Breast epithelium (tissue), 4 donors: ENCODE measurements at regions not wholly inside any gene's neighbourhood (a gene's known extent, or its start where the extent isn't known, plus 50 kb on each side); places are given as distances from the start of the nearest gene placed in this dataset.

Experiments used
- DNase-seq, 2 donors: peaks; one replicate each; pipeline ENCODE4 v3.0.0-alpha.2; 2019; ENCODE audit warnings: low spot score in 2 of 2
- H3K27ac ChIP-seq, 2 donors: fragments of 200-600 bp; sonication (generic) in 1 of 2; one replicate each; pipeline ENCODE4 v1.5.1; 2016 to 2019; ENCODE audit warnings: mild to moderate bottlenecking in 1 of 2
- H3K27me3 ChIP-seq, 2 donors: fragments of 200-600 bp; sonication (generic) in 1 of 2; one replicate each; pipeline versions ENCODE4 v1.5.1 to v1.6.0; 2017 to 2019; ENCODE audit warnings: control low read depth in 1 of 2, mild to moderate bottlenecking in 1 of 2
- H3K36me3 ChIP-seq: fragments of 200-600 bp; one replicate; pipeline ENCODE4 v1.5.1; 2019
- H3K4me1 ChIP-seq, 2 donors: fragments of 200-600 bp; sonication (generic); one replicate each; pipeline ENCODE4 v1.5.1; 2016 to 2019; ENCODE audit warnings: control low read depth in 1 of 2
- H3K4me3 ChIP-seq, 3 donors: fragments of 200-600 bp; sonication (generic); 1 replicate in 2 of 3; 2 replicates in 1 of 3; pipeline ENCODE4 v1.5.1; 2016 to 2019; ENCODE audit warnings: mild to moderate bottlenecking in 3 of 3, moderate library complexity in 2 of 3
- H3K9me3 ChIP-seq, 2 donors: fragments of 200-600 bp; sonication (generic) in 1 of 2; one replicate each; pipeline ENCODE4 v1.5.1; 2016 to 2019; ENCODE audit warnings: control low read depth in 1 of 2
- CTCF ChIP-seq, 3 donors: fragments of 450-650 bp; IDR thresholded peaks; one replicate each; pipeline ENCODE4 v1.5.1; 2016 to 2017; ENCODE audit warnings: antibody characterized with exemption in 3 of 3, mild to moderate bottlenecking in 3 of 3, moderate library complexity in 3 of 3
- POLR2A ChIP-seq: fragments of 450-650 bp; IDR thresholded peaks from one replicate; pipeline ENCODE4 v1.6.1; 2016; ENCODE audit warnings: antibody characterized with exemption, mild to moderate bottlenecking, moderate library complexity
- POLR2AphosphoS5 ChIP-seq, 3 donors: sonication (generic); formaldehyde crosslinking; IDR thresholded peaks; one replicate each; pipeline ENCODE4 v1.6.1; 2017; ENCODE audit warnings: antibody characterized with exemption in 3 of 3
- intact Hi-C: fragments of 100-400 bp; cut with DNase I; formaldehyde crosslinking; loops from one replicate; pipeline ENCODE4 v1.15.1; 2023; ENCODE audit warnings: low total_unique reads

GRCh38 chr11:134611537-134611936 lies 199.5 kb upstream of the B3GAT1 start:
- Histone ChIP-seq H3K4me3 (no peak overlapping the region), H3K27ac (no peak overlapping the region), H3K9me3 (no peaks in the 10 kb centered on the region), H3K4me1 (no peaks in the 10 kb centered on the region), H3K36me3 (no peaks in the 10 kb centered on the region), H3K27me3 (peaks cover 0 to 14% of the 10 kb centered on the region in 2 donors)
- no peak for TF ChIP-seq CTCF (IDR thresholded peaks at IDR 0.05)
- no peak for TF ChIP-seq POLR2AphosphoS5 (IDR thresholded peaks at IDR 0.05)
- no peak for TF ChIP-seq POLR2A
- DNase-seq = no peak
- intact Hi-C loops = no loop called here

- TF ChIP-seq POLR2A (no peak), POLR2AphosphoS5 (IDR thresholded peaks at IDR 0.05) (no peak), CTCF (IDR thresholded peaks at IDR 0.05) (no peak)
- no peak for DNase-seq
Measured at GRCh38 chr11:134610116-134610910, 198.3 kb upstream of the B3GAT1 start.

GRCh38 chr11:134609361-134610115 lies 197.5 kb upstream of the B3GAT1 start:
- intact Hi-C loops = loop anchor here (5.0 kb wide), 1 partner anchor 183 kb away; no protein-coding TSS in a partner anchor
- Histone ChIP-seq H3K4me3 (no peak overlapping the region), H3K9me3 (no peaks in the 10 kb centered on the region), H3K27ac (no peak overlapping the region), H3K27me3 (peaks cover 0 to 14% of the 10 kb centered on the region in 2 donors), H3K36me3 (no peaks in the 10 kb centered on the region), H3K4me1 (no peaks in the 10 kb centered on the region)
- no peak for DNase-seq
- TF ChIP-seq POLR2AphosphoS5 (IDR thresholded peaks at IDR 0.05) = no peak
- no peak for TF ChIP-seq CTCF (IDR thresholded peaks at IDR 0.05)
- TF ChIP-seq POLR2A = no peak

More at GRCh38 chr11:134610116-134610910, 198.3 kb upstream of the B3GAT1 start:
- Histone ChIP-seq H3K9me3 (no peaks in the 10 kb centered on the region), H3K27me3 (peaks cover 0 to 14% of the 10 kb centered on the region in 2 donors), H3K4me1 (no peaks in the 10 kb centered on the region), H3K27ac (no peak overlapping the region), H3K36me3 (no peaks in the 10 kb centered on the region), H3K4me3 (no peak overlapping the region)
- intact Hi-C loops = no loop called here

GRCh38 chr11:134607963-134608750 lies 196.1 kb upstream of the B3GAT1 start:
- Histone ChIP-seq H3K4me3 (no peak overlapping the region), H3K27ac (no peak overlapping the region), H3K36me3 (no peaks in the 10 kb centered on the region), H3K9me3 (no peaks in the 10 kb centered on the region), H3K27me3 (peaks cover 0 to 14% of the 10 kb centered on the region in 2 donors), H3K4me1 (no peaks in the 10 kb centered on the region)
- no peak for DNase-seq
- intact Hi-C loops = loop anchor here (5.0 kb wide), 1 partner anchor 184 kb away; no protein-coding TSS in a partner anchor
- TF ChIP-seq POLR2A = no peak
- TF ChIP-seq CTCF (IDR thresholded peaks at IDR 0.05) = no peak
- no peak for TF ChIP-seq POLR2AphosphoS5 (IDR thresholded peaks at IDR 0.05)
